NB4 (cell line): ENCODE measurements at regions not wholly inside any gene's neighbourhood (a gene's known extent, or its start where the extent isn't known, plus 50 kb on each side); places are given as distances from the start of the nearest gene placed in this dataset.
A peak's percentile ranks its signal among the peaks of the same experiment; 100 is the strongest.

Experiments used
- DNase-seq: peaks from one replicate; pipeline ENCODE4 v3.0.0; 2010; ENCODE audit warnings: low read depth
- H3K4me3 ChIP-seq: one replicate; pipeline ENCODE4 v1.5.1; 2011; ENCODE audit warnings: mild to moderate bottlenecking, low read depth, low read length, moderate library complexity
- CTCF ChIP-seq: IDR thresholded peaks from one replicate; pipeline ENCODE4 v1.5.1; 2012; ENCODE audit warnings: low read depth, low read length
- MYC ChIP-seq: IDR thresholded peaks from 2 replicates; pipeline ENCODE4 v1.6.1; 2011; ENCODE audit warnings: low read depth, low read length
- POLR2A ChIP-seq: IDR thresholded peaks from 2 replicates; pipeline ENCODE4 v1.6.1; 2011; ENCODE audit warnings: mild to moderate bottlenecking; ENCODE audit not compliant: insufficient read length; ENCODE audit errors: extremely low read depth
- TF ChIP-seq, protein P1 (sequence below): IDR thresholded peaks from 2 replicates; pipeline ENCODE4 v1.6.1; 2011; ENCODE audit warnings: low read depth, low read length

DNA sequence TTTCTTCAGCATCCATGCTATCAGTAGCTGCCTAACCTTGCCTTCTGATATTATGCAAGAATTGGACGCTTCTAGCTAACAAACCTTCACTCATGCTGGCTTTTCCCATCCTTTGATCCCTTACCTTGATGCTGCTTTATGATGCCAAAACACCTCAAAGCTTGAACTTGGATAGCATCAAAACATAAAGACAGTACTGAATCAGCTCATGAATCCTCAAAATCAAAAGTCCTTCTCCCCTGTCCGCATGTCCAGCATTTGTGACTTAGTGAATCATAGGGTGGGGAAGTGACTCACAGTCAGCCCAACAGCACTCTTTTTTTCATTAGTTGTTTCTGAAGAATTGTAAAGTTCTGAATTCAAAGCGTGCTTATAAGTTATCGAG, 89.5 kb upstream of the PIK3CG start:
- peak; percentile 24 for DNase-seq
- H3K4me3 ChIP-seq, result no peak overlapping the region
- no peak for TF ChIP-seq POLR2A
- no peak for TF ChIP-seq MYC
- no peak for TF ChIP-seq CTCF
- TF ChIP-seq, protein P1, sequence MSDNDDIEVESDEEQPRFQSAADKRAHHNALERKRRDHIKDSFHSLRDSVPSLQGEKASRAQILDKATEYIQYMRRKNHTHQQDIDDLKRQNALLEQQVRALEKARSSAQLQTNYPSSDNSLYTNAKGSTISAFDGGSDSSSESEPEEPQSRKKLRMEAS, result no peak

GRCh38 chr7:106775975-106776607, 89.0 kb upstream of the PIK3CG start:
- no peak for DNase-seq
- TF ChIP-seq POLR2A, result no peak
- TF ChIP-seq, protein P1, result no peak
- H3K4me3 ChIP-seq, result no peak overlapping the region

DNA sequence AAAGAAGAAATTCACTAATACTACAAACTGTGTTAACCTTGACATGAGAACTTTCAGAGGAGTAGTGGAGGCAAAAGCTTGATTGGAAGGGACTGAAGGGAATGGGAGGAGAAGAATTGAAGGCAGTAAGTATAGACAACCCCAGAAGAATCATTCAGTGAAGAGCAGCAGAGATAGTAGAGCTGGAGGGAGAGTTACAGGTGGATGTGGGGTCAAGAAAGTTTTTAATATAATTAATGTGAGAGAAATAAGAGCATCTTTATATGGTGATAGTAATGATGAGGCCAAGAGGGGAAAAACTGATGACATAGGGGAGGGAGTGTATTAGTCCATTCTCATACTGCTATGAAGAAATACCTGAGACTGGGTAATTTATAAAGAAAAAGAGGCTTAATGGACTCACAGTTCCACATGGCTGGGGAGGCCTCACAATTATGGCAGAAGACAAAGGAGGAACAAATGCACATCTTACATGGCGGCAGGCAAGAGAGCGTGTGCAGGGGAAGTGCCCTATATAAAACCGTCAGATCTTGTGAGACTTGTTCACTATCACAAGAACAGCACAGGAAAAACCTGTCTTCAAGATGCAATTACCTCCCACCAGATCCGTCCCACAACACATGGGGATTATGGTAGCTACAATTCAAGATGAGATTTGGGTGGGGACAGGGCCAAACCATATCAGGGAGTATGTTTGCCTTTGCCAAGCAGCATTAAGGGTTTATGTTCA, 88.3 kb upstream of the PIK3CG start:
- TF ChIP-seq MYC (no peak), CTCF (no peak), POLR2A (no peak)
- TF ChIP-seq, protein P1, result no peak
- DNase-seq, result no peak
- H3K4me3 ChIP-seq, result no peak overlapping the region

DNA sequence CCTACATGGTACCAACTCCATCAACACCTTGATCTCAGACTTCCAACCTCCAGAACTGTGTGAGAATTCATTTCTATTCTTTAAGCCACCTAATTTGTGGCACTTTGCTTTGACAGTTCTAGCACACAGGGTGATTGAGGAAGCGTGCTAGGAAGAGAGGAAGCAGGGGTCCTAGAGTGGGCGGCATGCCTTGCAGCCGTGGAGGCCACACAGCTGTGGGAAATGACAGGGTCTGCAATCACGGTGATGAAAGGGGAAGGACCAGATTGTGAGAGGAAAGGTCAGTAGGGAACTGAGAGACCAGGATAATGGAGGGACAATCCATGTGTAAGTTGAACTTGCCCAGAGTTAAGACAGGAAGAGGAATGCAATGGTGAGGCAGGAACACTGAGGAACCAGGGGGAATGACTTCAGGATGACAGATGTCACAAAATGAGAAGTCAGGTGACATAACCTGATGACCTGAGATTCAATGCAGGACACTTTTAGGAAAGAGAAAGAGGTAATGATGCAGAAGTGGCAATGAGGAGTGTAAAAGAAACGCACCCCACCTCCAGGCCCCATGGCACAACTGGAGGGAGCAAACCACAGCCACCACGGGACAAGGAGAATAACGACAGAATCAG, 87.3 kb upstream of the PIK3CG start:
- TF ChIP-seq MYC (no peak), CTCF (no peak), POLR2A (no peak)
- TF ChIP-seq, protein P1, result no peak
- no peak overlapping the region for H3K4me3 ChIP-seq
- DNase-seq, result no peak

DNA sequence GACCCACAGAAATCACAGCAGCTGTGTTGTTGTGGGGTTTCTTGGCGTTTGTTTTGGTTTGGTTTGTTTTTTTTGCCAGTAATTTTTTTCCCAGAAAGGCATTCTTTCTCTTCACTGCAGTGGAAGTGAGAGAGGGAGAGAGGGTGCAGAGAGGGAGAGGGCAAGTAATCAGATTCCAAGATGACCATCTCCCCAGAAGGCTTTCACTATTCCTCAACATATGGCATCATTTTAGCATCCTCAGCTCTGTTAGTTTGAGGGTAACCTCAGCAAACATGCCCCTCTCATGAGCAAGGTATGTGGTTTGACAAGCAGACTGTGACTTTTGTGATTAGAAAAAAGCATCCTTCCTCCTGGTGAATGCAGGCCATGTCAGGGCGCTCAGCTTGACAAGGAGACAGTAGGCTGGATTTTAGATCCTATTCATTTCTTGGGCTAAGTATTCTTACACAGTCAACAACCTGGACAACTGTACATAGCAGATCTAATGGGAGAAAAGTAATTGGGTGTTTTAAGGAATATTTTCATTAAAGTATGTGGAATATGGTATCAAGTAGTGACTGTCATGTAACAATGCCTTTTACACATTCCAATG, 86.3 kb upstream of the PIK3CG start:
- no peak for DNase-seq
- TF ChIP-seq POLR2A (no peak), MYC (no peak)
- TF ChIP-seq, protein P1, result no peak
- no peak overlapping the region for H3K4me3 ChIP-seq

GRCh38 chr7:106779877-106780276, 85.2 kb upstream of the PIK3CG start:
- TF ChIP-seq, protein P1, result no peak
- TF ChIP-seq CTCF, result peak; percentile 28
- peak; percentile 29 for DNase-seq
- no peak overlapping the region for H3K4me3 ChIP-seq
